Activated CD8-positive, alpha-beta T cell treated with anti-CD3 and anti-CD28 coated beads, Interleukin-2, amount 10 ng/mL, durations not matched to agents 7 days and 5 days (primary cell): ENCODE measurements at regions not wholly inside any gene's neighbourhood (a gene's known extent, or its start where the extent isn't known, plus 50 kb on each side); places are given as distances from the start of the nearest gene placed in this dataset.

Experiments used
- ATAC-seq: fragments of 150-1000 bp; cut with Tn5 transposase; one replicate; pipeline ENCODE4 v1.10.0; 2021; ENCODE audit warnings: moderate library complexity
- CTCF ChIA-PET: fragments of 350-600 bp; sonication (Branson Sonifier 250); formaldehyde crosslinking; loops from one replicate; lab custom pipeline; 2021; ENCODE audit warnings: antibody characterized with exemption; lab: Charles Lee
- POLR2A ChIA-PET: fragments of 350-600 bp; sonication (Branson Sonifier 250); formaldehyde crosslinking; loops from one replicate; lab custom pipeline; 2021; ENCODE audit warnings: antibody characterized with exemption; lab: Charles Lee
- DNase-seq: peaks from one replicate; pipeline ENCODE4 v3.0.0-alpha.2; 2020
- H3K27ac Mint-ChIP-seq: one replicate; pipeline ENCODE4 v1.8.0; 2021; ENCODE audit warnings: mild to moderate bottlenecking, mixed read lengths
- H3K27me3 Mint-ChIP-seq: one replicate; pipeline ENCODE4 v1.8.0; 2021; ENCODE audit warnings: low read depth, mixed read lengths
- H3K36me3 Mint-ChIP-seq: one replicate; pipeline ENCODE4 v1.8.0; 2021; ENCODE audit warnings: low read depth, mixed read lengths
- H3K4me1 Mint-ChIP-seq: one replicate; pipeline ENCODE4 v1.8.0; 2021; ENCODE audit warnings: low read depth, mixed read lengths
- H3K4me3 Mint-ChIP-seq: one replicate; pipeline ENCODE4 v1.8.0; 2021; ENCODE audit warnings: mild to moderate bottlenecking, mixed read lengths
- H3K9me3 Mint-ChIP-seq: one replicate; pipeline ENCODE4 v1.8.0; 2022; ENCODE audit warnings: mixed read lengths; ENCODE audit not compliant: insufficient read depth

GRCh38 chr3:193795062-193795690 lies 202.2 kb downstream of the OPA1 start:
- peaks cover 30% of the 10 kb centered on the region for H3K27me3 Mint-ChIP-seq
- no peak overlapping the region for H3K4me3 Mint-ChIP-seq
- ChIA-PET CTCF (no interaction called here), POLR2A (no interaction called here)
- no peak overlapping the region for H3K27ac Mint-ChIP-seq
- no peaks in the 10 kb centered on the region for H3K36me3 Mint-ChIP-seq
- ATAC-seq (no peak), DNase-seq (no peak)
- H3K9me3 Mint-ChIP-seq = no peaks in the 10 kb centered on the region
- H3K4me1 Mint-ChIP-seq = no peaks in the 10 kb centered on the region

GRCh38 chr3:193796089-193796488 lies 203.1 kb downstream of the OPA1 start:
- ChIA-PET POLR2A (no interaction called here), CTCF (no interaction called here)
- DNase-seq = no peak
- H3K36me3 Mint-ChIP-seq = no peaks in the 10 kb centered on the region
- peaks cover 29% of the 10 kb centered on the region for H3K27me3 Mint-ChIP-seq
- H3K27ac Mint-ChIP-seq = no peak overlapping the region
- H3K9me3 Mint-ChIP-seq = no peaks in the 10 kb centered on the region
- H3K4me1 Mint-ChIP-seq = no peaks in the 10 kb centered on the region
- no peak overlapping the region for H3K4me3 Mint-ChIP-seq
- no peak for ATAC-seq

GRCh38 chr3:193797566-193797965 lies 204.6 kb downstream of the OPA1 start:
- Mint-ChIP-seq H3K27ac (no peak overlapping the region), H3K36me3 (no peaks in the 10 kb centered on the region), H3K4me3 (no peak overlapping the region), H3K4me1 (no peaks in the 10 kb centered on the region), H3K9me3 (no peaks in the 10 kb centered on the region), H3K27me3 (peaks cover 26% of the 10 kb centered on the region)
- ChIA-PET CTCF (no interaction called here), POLR2A (no interaction called here)
- ATAC-seq (no peak), DNase-seq (no peak)

- H3K4me3 Mint-ChIP-seq = no peak overlapping the region
- DNase-seq (no peak), ATAC-seq (no peak)
- H3K27me3 Mint-ChIP-seq = peaks cover 26% of the 10 kb centered on the region
- H3K36me3 Mint-ChIP-seq = no peaks in the 10 kb centered on the region
- CTCF ChIA-PET = no interaction called here
- H3K4me1 Mint-ChIP-seq = no peaks in the 10 kb centered on the region
- H3K9me3 Mint-ChIP-seq = no peaks in the 10 kb centered on the region
- POLR2A ChIA-PET = no interaction called here
- no peak overlapping the region for H3K27ac Mint-ChIP-seq
These were observed 205.0 kb downstream of the OPA1 start for GRCh38 chr3:193798051-193798450.

GRCh38 chr3:193800138-193801043 lies 207.4 kb downstream of the OPA1 start:
- no peak for ATAC-seq
- H3K27me3 Mint-ChIP-seq = peaks cover 20% of the 10 kb centered on the region

GRCh38 chr3:193801097-193801496 lies 208.1 kb downstream of the OPA1 start:
- no peaks in the 10 kb centered on the region for H3K4me1 Mint-ChIP-seq
- no peak overlapping the region for H3K4me3 Mint-ChIP-seq
- no peaks in the 10 kb centered on the region for H3K36me3 Mint-ChIP-seq
- no peaks in the 10 kb centered on the region for H3K9me3 Mint-ChIP-seq
- ATAC-seq (no peak), DNase-seq (no peak)
- peaks cover 19% of the 10 kb centered on the region for H3K27me3 Mint-ChIP-seq
- H3K27ac Mint-ChIP-seq = no peak overlapping the region
- POLR2A ChIA-PET = no interaction called here
- CTCF ChIA-PET = interaction anchor here (0.6 kb wide), 1 partner anchor 909 kb away, joined by 3 read pairs; no protein-coding TSS in a partner anchor

More at GRCh38 chr3:193800138-193801043, 207.4 kb downstream of the OPA1 start:
- Mint-ChIP-seq H3K4me1 (no peaks in the 10 kb centered on the region), H3K27ac (no peak overlapping the region), H3K9me3 (no peaks in the 10 kb centered on the region), H3K4me3 (no peak overlapping the region), H3K36me3 (no peaks in the 10 kb centered on the region)
- DNase-seq = no peak
- CTCF ChIA-PET = interaction anchor here (0.6 kb wide), 1 partner anchor 908 kb away, joined by 3 read pairs; no protein-coding TSS in a partner anchor
- POLR2A ChIA-PET = no interaction called here

- Mint-ChIP-seq H3K9me3 (no peaks in the 10 kb centered on the region), H3K27me3 (peaks cover 21% of the 10 kb centered on the region), H3K27ac (no peak overlapping the region), H3K4me1 (no peaks in the 10 kb centered on the region), H3K4me3 (no peak overlapping the region), H3K36me3 (no peaks in the 10 kb centered on the region)
- ChIA-PET POLR2A (no interaction called here), CTCF (no interaction called here)
- ATAC-seq (no peak), DNase-seq (no peak)
These were observed 210.3 kb downstream of the OPA1 start for GRCh38 chr3:193803288-193803687.

- H3K27me3 Mint-ChIP-seq = peaks cover 14% of the 10 kb centered on the region
- DNase-seq (no peak), ATAC-seq (no peak)
- H3K9me3 Mint-ChIP-seq = no peaks in the 10 kb centered on the region
- ChIA-PET CTCF (no interaction called here), POLR2A (no interaction called here)
- H3K36me3 Mint-ChIP-seq = no peaks in the 10 kb centered on the region
- no peak overlapping the region for H3K27ac Mint-ChIP-seq
- H3K4me3 Mint-ChIP-seq = no peak overlapping the region
- H3K4me1 Mint-ChIP-seq = no peaks in the 10 kb centered on the region
These were observed 212.4 kb downstream of the OPA1 start for GRCh38 chr3:193805448-193805847.

- no peak for DNase-seq
- POLR2A ChIA-PET = no interaction called here
- no peaks in the 10 kb centered on the region for H3K4me1 Mint-ChIP-seq
- no peaks in the 10 kb centered on the region for H3K9me3 Mint-ChIP-seq
- H3K4me3 Mint-ChIP-seq = no peak overlapping the region
- H3K27me3 Mint-ChIP-seq = peaks cover 13% of the 10 kb centered on the region
- ATAC-seq = no peak
- no peak overlapping the region for H3K27ac Mint-ChIP-seq
- CTCF ChIA-PET = no interaction called here
- H3K36me3 Mint-ChIP-seq = no peaks in the 10 kb centered on the region
These were observed 215.3 kb downstream of the OPA1 start for GRCh38 chr3:193808317-193808716.

GRCh38 chr3:193809106-193809505 lies 216.1 kb downstream of the OPA1 start:
- Mint-ChIP-seq H3K4me3 (no peak overlapping the region), H3K36me3 (no peaks in the 10 kb centered on the region), H3K4me1 (no peaks in the 10 kb centered on the region), H3K9me3 (no peaks in the 10 kb centered on the region), H3K27me3 (peaks cover 13% of the 10 kb centered on the region), H3K27ac (no peak overlapping the region)
- POLR2A ChIA-PET = no interaction called here
- DNase-seq (no peak), ATAC-seq (no peak)
- CTCF ChIA-PET = no interaction called here

GRCh38 chr3:193812078-193812725 lies 219.2 kb downstream of the OPA1 start:
- H3K36me3 Mint-ChIP-seq = no peaks in the 10 kb centered on the region
- H3K4me1 Mint-ChIP-seq = no peaks in the 10 kb centered on the region
- H3K9me3 Mint-ChIP-seq = no peaks in the 10 kb centered on the region
- H3K27me3 Mint-ChIP-seq = peaks cover 8% of the 10 kb centered on the region
- ChIA-PET CTCF (no interaction called here), POLR2A (no interaction called here)
- no peak overlapping the region for H3K4me3 Mint-ChIP-seq
- no peak for DNase-seq
- ATAC-seq = no peak
- H3K27ac Mint-ChIP-seq = no peak overlapping the region
